COLO829 (cell line): ENCODE measurements at regions not wholly inside any gene's neighbourhood (a gene's known extent, or its start where the extent isn't known, plus 50 kb on each side); places are given as distances from the start of the nearest gene placed in this dataset.
"Not testable (repeated sequence)": the region's sequence is repeated elsewhere in the genome, so short reads cannot be mapped to it uniquely, and the experiment has no call there.

Source experiments
- DNase-seq: peaks from one replicate; pipeline ENCODE4 v3.0.0; 2012; ENCODE audit warnings: low spot score

GRCh38 chr1:242623756-242624155 lies 99.3 kb upstream of the PLD5 start:
- no peak for DNase-seq

- peak; percentile 23 for DNase-seq
These were observed 98.6 kb upstream of the PLD5 start for GRCh38 chr1:242623119-242623518.

- no peak for DNase-seq
These were observed 88.8 kb upstream of the PLD5 start for GRCh38 chr1:242613266-242613815.

- no peak for DNase-seq
These were observed 85.7 kb upstream of the PLD5 start for GRCh38 chr1:242610209-242610608.

- no peak for DNase-seq
These were observed 81.0 kb upstream of the PLD5 start for GRCh38 chr1:242605521-242605920.

GRCh38 chr1:242602001-242602400 lies 77.5 kb upstream of the PLD5 start:
- DNase-seq = no peak

- not testable (repeated sequence) for DNase-seq
These were observed 69.3 kb upstream of the PLD5 start for GRCh38 chr1:242593756-242594155.

- DNase-seq = no peak
These were observed 61.8 kb upstream of the PLD5 start for GRCh38 chr1:242586360-242586680.

- DNase-seq = no peak
These were observed 61.3 kb upstream of the PLD5 start for GRCh38 chr1:242585616-242586359.

GRCh38 chr1:242582669-242583068 lies 58.2 kb upstream of the PLD5 start:
- no peak for DNase-seq

GRCh38 chr1:242579528-242580235 lies 55.2 kb upstream of the PLD5 start:
- DNase-seq = no peak
